HT1080 (cell line): ENCODE measurements at regions not wholly inside any gene's neighbourhood (a gene's known extent, or its start where the extent isn't known, plus 50 kb on each side); places are given as distances from the start of the nearest gene placed in this dataset.
"Not testable (repeated sequence)": the region's sequence is repeated elsewhere in the genome, so short reads cannot be mapped to it uniquely, and the experiment has no call there.

ENCODE experiments used
- DNase-seq: peaks from one replicate; pipeline ENCODE4 v3.0.0-alpha.2; 2015; ENCODE audit warnings: low read depth

GRCh38 chr4:184942444-184943425 lies 75.6 kb upstream of the HELT start:
- no peak for DNase-seq

GRCh38 chr4:184949020-184949419 lies 69.3 kb upstream of the HELT start:
- no peak for DNase-seq

- no peak for DNase-seq
These were observed 68.0 kb upstream of the HELT start for GRCh38 chr4:184950117-184950830.

- DNase-seq = no peak
These were observed 67.4 kb upstream of the HELT start for GRCh38 chr4:184950926-184951325.

GRCh38 chr4:184951668-184952160 lies 66.6 kb upstream of the HELT start:
- no peak for DNase-seq

- no peak for DNase-seq
These were observed 65.8 kb upstream of the HELT start for GRCh38 chr4:184952522-184952921.

GRCh38 chr4:184953421-184953945 lies 64.8 kb upstream of the HELT start:
- DNase-seq = no peak

- no peak for DNase-seq
These were observed 64.3 kb upstream of the HELT start for GRCh38 chr4:184953971-184954370.

GRCh38 chr4:184954482-184954881 lies 63.8 kb upstream of the HELT start:
- no peak for DNase-seq

- DNase-seq = no peak
These were observed 63.2 kb upstream of the HELT start for GRCh38 chr4:184955116-184955515.

- DNase-seq = no peak
These were observed 62.7 kb upstream of the HELT start for GRCh38 chr4:184955636-184956035.

- no peak for DNase-seq
These were observed 60.7 kb upstream of the HELT start for GRCh38 chr4:184957446-184958115.

- no peak for DNase-seq
These were observed 60.0 kb upstream of the HELT start for GRCh38 chr4:184958127-184958922.

GRCh38 chr4:184958923-184959210 lies 59.4 kb upstream of the HELT start:
- no peak for DNase-seq

- DNase-seq = no peak
These were observed 59.0 kb upstream of the HELT start for GRCh38 chr4:184959309-184959708.

GRCh38 chr4:184959786-184960185 lies 58.5 kb upstream of the HELT start:
- DNase-seq = no peak

GRCh38 chr4:184960505-184960971 lies 57.8 kb upstream of the HELT start:
- DNase-seq = no peak

GRCh38 chr4:184961660-184962059 lies 56.6 kb upstream of the HELT start:
- DNase-seq = no peak

- no peak for DNase-seq
These were observed 56.1 kb upstream of the HELT start for GRCh38 chr4:184962125-184962638.

GRCh38 chr4:184965230-184966050 lies 52.9 kb upstream of the HELT start:
- not testable (repeated sequence) for DNase-seq
